Gastrocnemius medialis (tissue), 4 donors: ENCODE measurements at regions not wholly inside any gene's neighbourhood (a gene's known extent, or its start where the extent isn't known, plus 50 kb on each side); places are given as distances from the start of the nearest gene placed in this dataset.

Experiments used
- ATAC-seq, 2 donors: fragments of 150-250 bp; one replicate each; pipeline ENCODE4 v1.9.1; 2016
- DNase-seq, 2 donors: peaks; one replicate each; pipeline ENCODE4 v3.0.0-alpha.2; 2019
- H3K27ac ChIP-seq, 4 donors: fragments of 200-600 bp; sonication (generic); 1 replicate in 1 of 4; 2 replicates in 3 of 4; pipeline ENCODE4 v1.5.1; 2016 to 2018; ENCODE audit warnings: mild to moderate bottlenecking in 2 of 4, moderate library complexity in 1 of 4
- H3K27me3 ChIP-seq, 3 donors: fragments of 200-600 bp; sonication (generic) in 2 of 3; 1 replicate in 1 of 3; 2 replicates in 2 of 3; pipeline versions ENCODE4 v1.5.1 to v1.6.0; 2016 to 2019; ENCODE audit warnings: mild to moderate bottlenecking in 1 of 3, moderate library complexity in 1 of 3
- H3K36me3 ChIP-seq, 2 donors: fragments of 200-600 bp; sonication (generic) in 1 of 2; one replicate each; pipeline ENCODE4 v1.5.1; 2017 to 2018
- H3K4me1 ChIP-seq, 2 donors: fragments of 200-600 bp; sonication (generic) in 1 of 2; one replicate each; pipeline ENCODE4 v1.5.1; 2016 to 2017; ENCODE audit warnings: mild to moderate bottlenecking in 2 of 2
- H3K4me3 ChIP-seq, 4 donors: fragments of 200-600 bp; sonication (generic) in 3 of 4; 1 replicate in 1 of 4; 2 replicates in 3 of 4; pipeline ENCODE4 v1.5.1; 2016 to 2019; ENCODE audit warnings: mild to moderate bottlenecking in 2 of 4
- H3K9me3 ChIP-seq, 3 donors: fragments of 200-600 bp; sonication (generic) in 2 of 3; 1 replicate in 1 of 3; 2 replicates in 2 of 3; pipeline ENCODE4 v1.5.1; 2016 to 2019
- CTCF ChIP-seq, 5 experiments: fragments of 450-650 bp in 3 of 5; fragments of 200-600 bp in 2 of 5; sonication (generic) in 2 of 5; IDR thresholded peaks in 4 of 5; conservative IDR thresholded peaks in 1 of 5; 1 replicate in 4 of 5; 2 replicates in 1 of 5; pipeline ENCODE4 v1.5.1; 2016 to 2019; ENCODE audit warnings: antibody characterized with exemption in 5 of 5, mild to moderate bottlenecking in 3 of 5, moderate library complexity in 3 of 5
- POLR2A ChIP-seq, 2 donors: fragments of 450-650 bp; IDR thresholded peaks; one replicate each; pipeline ENCODE4 v1.6.1; 2017; ENCODE audit warnings: antibody characterized with exemption in 2 of 2, mild to moderate bottlenecking in 2 of 2, moderate library complexity in 2 of 2
- in situ Hi-C, 4 donors: fragments of 200-750 bp; cut with MboI; loops; one replicate each; pipeline versions ENCODE4 v1.15.0 to v1.8.0; 2017; ENCODE audit warnings: low sequenced_read_pairs in 4 of 4
- intact Hi-C: fragments of 100-400 bp; cut with DNase I; formaldehyde crosslinking; loops from one replicate; pipeline ENCODE4 v1.15.1; 2023; ENCODE audit warnings: low total_unique reads

GRCh38 chr2:47301731-47302130 lies 67.4 kb upstream of the EPCAM start:
- peak; percentile 93 to 94 for ATAC-seq
- H3K4me1 ChIP-seq = peaks cover 24 to 36% of the 10 kb centered on the region in 2 donors
- peak overlapping the region; percentile 74 to 79 (median 79) for H3K27ac ChIP-seq
- H3K27me3 ChIP-seq = no peaks in the 10 kb centered on the region
- intact Hi-C loops (loop anchor here (5.0 to 10.0 kb wide), 3 partner anchors 74 to 387 kb away; partner anchors contain the start of gene MCFD2), in situ Hi-C loops (no loop called here)
- TF ChIP-seq POLR2A (IDR thresholded peaks at IDR 0.05) = no peak
- no peak for TF ChIP-seq CTCF (IDR thresholded peaks at IDR 0.05 in 4 of 5, conservative IDR thresholded peaks at IDR 0.05 in 1 of 5)
- no peaks in the 10 kb centered on the region for H3K36me3 ChIP-seq
- no peak overlapping the region for H3K4me3 ChIP-seq
- peak; percentile 66 to 69 for DNase-seq
- H3K9me3 ChIP-seq = no peaks in the 10 kb centered on the region

- Histone ChIP-seq H3K27ac (peak overlapping the region; percentile 74 to 79 (median 79)), H3K4me1 (peaks cover 24 to 36% of the 10 kb centered on the region in 2 donors), H3K4me3 (no peak overlapping the region), H3K27me3 (no peaks in the 10 kb centered on the region), H3K9me3 (no peaks in the 10 kb centered on the region), H3K36me3 (no peaks in the 10 kb centered on the region)
- intact Hi-C loops = loop anchor here (5.0 to 10.0 kb wide), 3 partner anchors 74 to 386 kb away; partner anchors contain the start of gene MCFD2
- in situ Hi-C loops = no loop called here
- DNase-seq (no peak), ATAC-seq (no peak)
- TF ChIP-seq CTCF (IDR thresholded peaks at IDR 0.05 in 4 of 5, conservative IDR thresholded peaks at IDR 0.05 in 1 of 5) (no peak), POLR2A (IDR thresholded peaks at IDR 0.05) (no peak)
These were observed 67.9 kb upstream of the EPCAM start for GRCh38 chr2:47301277-47301618.

- in situ Hi-C loops (no loop called here), intact Hi-C loops (loop anchor here (5.0 to 10.0 kb wide), 3 partner anchors 73 to 386 kb away; partner anchors contain the start of gene MCFD2)
- Histone ChIP-seq H3K27ac (peak overlapping the region; percentile 74 to 79 (median 79)), H3K9me3 (no peaks in the 10 kb centered on the region), H3K4me3 (no peak overlapping the region), H3K36me3 (no peaks in the 10 kb centered on the region), H3K4me1 (peaks cover 24 to 36% of the 10 kb centered on the region in 2 donors), H3K27me3 (no peaks in the 10 kb centered on the region)
- TF ChIP-seq CTCF (IDR thresholded peaks at IDR 0.05 in 4 of 5, conservative IDR thresholded peaks at IDR 0.05 in 1 of 5) = no peak
- TF ChIP-seq POLR2A (IDR thresholded peaks at IDR 0.05) = no peak
- ATAC-seq (no peak), DNase-seq (no peak)
These were observed 68.4 kb upstream of the EPCAM start for GRCh38 chr2:47300609-47301276.

- Histone ChIP-seq H3K27me3 (no peaks in the 10 kb centered on the region), H3K4me3 (no peak overlapping the region), H3K27ac (peak overlapping the region; percentile 74 to 79 (median 79)), H3K36me3 (no peaks in the 10 kb centered on the region), H3K9me3 (no peaks in the 10 kb centered on the region), H3K4me1 (peaks cover 24 to 36% of the 10 kb centered on the region in 2 donors)
- in situ Hi-C loops (no loop called here), intact Hi-C loops (loop anchor here (5.0 to 10.0 kb wide), 3 partner anchors 73 to 385 kb away; partner anchors contain the start of gene MCFD2)
- ATAC-seq (no peak), DNase-seq (no peak)
- TF ChIP-seq POLR2A (IDR thresholded peaks at IDR 0.05) (no peak), CTCF (IDR thresholded peaks at IDR 0.05 in 4 of 5, conservative IDR thresholded peaks at IDR 0.05 in 1 of 5) (no peak)
These were observed 69.0 kb upstream of the EPCAM start for GRCh38 chr2:47300081-47300480.
